Ectodermal cell (in vitro differentiated cells): ENCODE measurements at regions not wholly inside any gene's neighbourhood (a gene's known extent, or its start where the extent isn't known, plus 50 kb on each side); places are given as distances from the start of the nearest gene placed in this dataset.

Experiments
- H3K27ac ChIP-seq: 2 replicates; pipeline ENCODE4 v1.7.0; 2013; ENCODE audit warnings: mild to moderate bottlenecking, low read depth, low read length; ENCODE audit not compliant: insufficient read depth, poor library complexity, severe bottlenecking
- H3K27me3 ChIP-seq: 2 replicates; pipeline ENCODE4 v1.7.0; 2013; ENCODE audit warnings: mild to moderate bottlenecking, low read length; ENCODE audit not compliant: insufficient read depth, control insufficient read depth, poor library complexity, severe bottlenecking
- H3K36me3 ChIP-seq: one replicate; pipeline ENCODE4 v1.7.0; 2013; ENCODE audit warnings: low read length; ENCODE audit not compliant: control insufficient read depth, insufficient read depth
- H3K4me1 ChIP-seq: one replicate; pipeline ENCODE4 v1.7.0; 2013; ENCODE audit warnings: low read length; ENCODE audit not compliant: control insufficient read depth, insufficient read depth
- H3K4me3 ChIP-seq: 2 replicates; pipeline ENCODE4 v1.7.0; 2013; ENCODE audit warnings: low read depth, low read length, control low read depth; ENCODE audit not compliant: insufficient read depth
- H3K9me3 ChIP-seq: 2 replicates; pipeline ENCODE4 v1.7.0; 2013; ENCODE audit warnings: mild to moderate bottlenecking, low read length, moderate library complexity; ENCODE audit not compliant: control insufficient read depth
- WGBS, 2 experiments: methylation state at CpG; one replicate each; pipeline ENCODE4 v1.1.7; 2013; ENCODE audit warnings: missing lambda C conversion rate in 2 of 2; 5-methylcytosine and 5-hydroxymethylcytosine counted together

- no peaks in the 10 kb centered on the region for H3K9me3 ChIP-seq
- no peak overlapping the region for H3K4me3 ChIP-seq
- no peaks in the 10 kb centered on the region for H3K36me3 ChIP-seq
- H3K27me3 ChIP-seq: no peaks in the 10 kb centered on the region
- no peaks in the 10 kb centered on the region for H3K4me1 ChIP-seq
- no peak overlapping the region for H3K27ac ChIP-seq
These were observed 1624.7 kb downstream of the PCDH9 start for GRCh38 chr13:65605396-65605795.

GRCh38 chr13:65603160-65603559 lies 1627.0 kb downstream of the PCDH9 start:
- H3K27me3 ChIP-seq: no peaks in the 10 kb centered on the region

DNA sequence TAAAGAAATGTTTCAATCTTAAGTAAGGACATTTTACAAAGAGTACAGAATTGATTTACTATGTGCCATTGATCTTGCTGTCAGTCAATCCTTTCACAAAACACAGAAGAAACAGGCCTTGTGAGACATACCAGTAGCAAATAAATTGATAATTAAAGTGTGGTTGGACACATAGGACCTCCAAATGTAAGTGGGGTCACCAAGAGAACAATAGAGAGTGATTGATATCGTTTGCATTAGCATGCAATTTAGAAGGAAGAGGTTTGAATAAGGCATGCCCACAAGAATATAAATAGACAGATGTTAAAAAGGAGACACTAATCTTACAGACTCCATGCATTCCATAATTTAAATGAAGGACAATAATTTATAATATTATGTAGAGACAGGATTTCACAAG lies 1628.3 kb downstream of the PCDH9 start:
- Histone ChIP-seq H3K36me3 (no peaks in the 10 kb centered on the region), H3K4me3 (no peak overlapping the region), H3K4me1 (no peaks in the 10 kb centered on the region), H3K27me3 (no peaks in the 10 kb centered on the region), H3K27ac (no peak overlapping the region), H3K9me3 (no peaks in the 10 kb centered on the region)
- 82 to 100% methylated on average over 1 of the region's 1 CpG for WGBS, 2 experiments

More at GRCh38 chr13:65603160-65603559, 1627.0 kb downstream of the PCDH9 start:
- no peaks in the 10 kb centered on the region for H3K36me3 ChIP-seq
- H3K27ac ChIP-seq: no peak overlapping the region
- no peaks in the 10 kb centered on the region for H3K9me3 ChIP-seq
- 100% methylated on average over 1 to 2 of the region's 3 CpGs for WGBS, 2 experiments
- no peak overlapping the region for H3K4me3 ChIP-seq
- H3K4me1 ChIP-seq: no peaks in the 10 kb centered on the region

DNA sequence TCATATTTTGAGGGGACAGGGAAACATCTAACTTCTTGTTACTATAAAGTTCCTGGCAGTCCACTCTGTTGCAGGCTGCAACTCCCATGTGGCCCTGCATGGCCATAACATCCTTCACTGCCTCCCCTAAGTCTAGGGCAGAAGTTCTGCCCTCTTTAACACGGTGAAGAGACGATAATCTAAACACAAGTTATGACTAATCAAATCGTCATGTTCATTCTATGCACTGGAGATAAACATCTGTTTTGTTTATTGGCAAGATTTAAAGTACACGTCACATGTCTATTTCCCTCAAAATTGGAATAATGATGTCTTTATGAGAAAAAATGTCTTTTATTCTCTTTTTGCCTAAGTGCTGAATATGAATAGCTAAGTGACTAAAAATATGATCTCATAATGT lies 1629.4 kb downstream of the PCDH9 start:
- Histone ChIP-seq H3K4me1 (no peaks in the 10 kb centered on the region), H3K27ac (no peak overlapping the region), H3K27me3 (no peaks in the 10 kb centered on the region), H3K9me3 (no peaks in the 10 kb centered on the region), H3K36me3 (no peaks in the 10 kb centered on the region), H3K4me3 (no peak overlapping the region)
- 80 to 94% methylated on average over 2 to 4 of the region's 4 CpGs for WGBS, 2 experiments

GRCh38 chr13:65597839-65598818 lies 1632.0 kb downstream of the PCDH9 start:
- H3K4me1 ChIP-seq: no peaks in the 10 kb centered on the region
- H3K36me3 ChIP-seq: no peaks in the 10 kb centered on the region
- H3K27ac ChIP-seq: no peak overlapping the region
- H3K4me3 ChIP-seq: no peak overlapping the region
- WGBS, 2 experiments: 87 to 93% methylated on average over 1 of the region's 1 CpG
- H3K9me3 ChIP-seq: no peaks in the 10 kb centered on the region
- H3K27me3 ChIP-seq: no peaks in the 10 kb centered on the region

DNA sequence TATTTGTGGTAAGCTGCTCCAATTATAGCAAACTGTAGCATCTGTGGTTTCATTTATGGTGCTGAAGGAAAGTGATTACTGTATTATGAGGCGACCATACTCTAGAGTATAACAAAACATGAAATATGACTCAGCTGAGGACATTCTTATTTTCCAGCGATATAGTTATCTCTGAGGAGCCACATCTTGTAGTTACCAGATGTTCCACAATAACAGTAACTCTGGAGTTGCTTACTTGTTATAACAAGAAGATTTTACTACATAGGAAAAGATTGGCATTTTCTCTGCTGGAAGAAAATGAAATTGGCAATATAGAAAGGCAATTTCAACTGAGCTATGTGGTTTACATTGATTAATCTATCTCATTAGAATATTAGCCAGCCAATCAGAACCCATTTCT lies 1634.2 kb downstream of the PCDH9 start:
- H3K4me1 ChIP-seq: no peaks in the 10 kb centered on the region
- 86 to 96% methylated on average over 2 of the region's 2 CpGs for WGBS, 2 experiments

DNA sequence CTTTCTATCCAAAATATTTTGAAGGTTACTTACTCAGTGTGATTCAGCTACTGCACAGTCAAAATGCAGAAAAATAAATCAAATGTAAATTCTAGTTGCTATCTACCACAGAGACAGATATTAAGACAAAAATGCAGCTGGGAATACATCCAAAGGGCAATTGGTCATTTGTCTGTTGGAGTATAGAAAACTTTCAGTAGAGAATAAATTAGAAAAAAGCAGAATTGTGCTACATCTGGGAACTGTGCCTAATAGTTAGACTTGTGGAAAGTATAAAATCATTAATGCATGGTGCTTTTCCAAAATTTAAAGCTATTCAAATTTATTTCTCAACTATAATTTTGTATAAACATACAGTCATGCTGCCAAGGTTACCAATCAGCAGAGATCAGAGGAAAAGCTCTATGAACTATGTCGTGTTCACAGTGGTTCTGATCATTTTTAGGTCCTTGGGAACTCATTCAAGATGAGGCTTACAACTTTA lies 1635.8 kb downstream of the PCDH9 start:
- Histone ChIP-seq H3K4me3 (no peak overlapping the region), H3K27me3 (no peaks in the 10 kb centered on the region), H3K36me3 (no peaks in the 10 kb centered on the region), H3K4me1 (no peaks in the 10 kb centered on the region), H3K27ac (no peak overlapping the region), H3K9me3 (no peaks in the 10 kb centered on the region)
- 57 to 96% methylated on average over 1 of the region's 1 CpG for WGBS, 2 experiments

More for the DNA sequence above, 1634.2 kb downstream of the PCDH9 start:
- no peak overlapping the region for H3K4me3 ChIP-seq
- no peaks in the 10 kb centered on the region for H3K9me3 ChIP-seq
- H3K36me3 ChIP-seq: no peaks in the 10 kb centered on the region
- H3K27me3 ChIP-seq: no peaks in the 10 kb centered on the region
- no peak overlapping the region for H3K27ac ChIP-seq

- Histone ChIP-seq H3K27me3 (no peaks in the 10 kb centered on the region), H3K9me3 (no peaks in the 10 kb centered on the region), H3K36me3 (no peaks in the 10 kb centered on the region), H3K27ac (no peak overlapping the region), H3K4me3 (no peak overlapping the region), H3K4me1 (no peaks in the 10 kb centered on the region)
- 82 to 98% methylated on average over 2 of the region's 2 CpGs for WGBS, 2 experiments
These were observed 1636.8 kb downstream of the PCDH9 start for GRCh38 chr13:65593298-65593874.

- H3K4me3 ChIP-seq: no peak overlapping the region
- H3K4me1 ChIP-seq: no peaks in the 10 kb centered on the region
- H3K27me3 ChIP-seq: no peaks in the 10 kb centered on the region
- H3K36me3 ChIP-seq: no peaks in the 10 kb centered on the region
- H3K27ac ChIP-seq: no peak overlapping the region
- 86 to 95% methylated on average over 1 of the region's 1 CpG for WGBS, 2 experiments
- H3K9me3 ChIP-seq: no peaks in the 10 kb centered on the region
These were observed 1637.4 kb downstream of the PCDH9 start for GRCh38 chr13:65592731-65593130.

GRCh38 chr13:65585346-65585745 lies 1644.8 kb downstream of the PCDH9 start:
- Histone ChIP-seq H3K4me1 (no peaks in the 10 kb centered on the region), H3K27me3 (no peaks in the 10 kb centered on the region), H3K4me3 (no peak overlapping the region), H3K9me3 (no peaks in the 10 kb centered on the region), H3K36me3 (no peaks in the 10 kb centered on the region), H3K27ac (no peak overlapping the region)
- WGBS, 2 experiments: 94 to 95% methylated on average over 10 of the region's 10 CpGs
